ENCODE measurements at regions not wholly inside any gene's neighbourhood (a gene's known extent, or its start where the extent isn't known, plus 50 kb on each side); places are given as distances from the start of the nearest gene placed in this dataset.
"Not testable (repeated sequence)": the region's sequence is repeated elsewhere in the genome, so short reads cannot be mapped to it uniquely, and the experiment has no call there.

DNA sequence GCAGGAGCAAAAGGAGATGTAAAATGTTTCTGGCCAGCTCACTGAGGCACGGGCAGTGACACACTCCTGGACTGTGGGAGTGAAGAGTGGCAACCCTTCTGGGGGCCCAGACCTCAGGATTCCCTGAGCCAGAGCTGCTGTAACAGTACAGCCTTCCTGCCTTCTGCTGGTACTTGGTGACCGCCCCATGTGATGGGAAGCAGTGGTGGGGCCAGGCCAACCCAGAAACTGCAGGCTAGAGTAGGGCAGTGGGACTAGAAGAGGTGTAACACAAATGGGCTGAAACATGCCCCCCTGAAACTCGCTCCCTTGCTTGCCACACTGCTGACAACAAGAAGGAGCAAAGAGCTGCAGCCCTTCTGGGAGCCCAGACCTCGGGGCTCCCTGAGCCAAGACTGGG is 217.1 kb upstream of the TRPC4 start:
- CTCF ChIA-PET: no interaction called here
- POLR2A ChIA-PET: no interaction called here
- TF ChIP-seq LEF1 (IDR thresholded peaks at IDR 0.05; ENCODE audit: borderline replicate concordance): no peak

DNA sequence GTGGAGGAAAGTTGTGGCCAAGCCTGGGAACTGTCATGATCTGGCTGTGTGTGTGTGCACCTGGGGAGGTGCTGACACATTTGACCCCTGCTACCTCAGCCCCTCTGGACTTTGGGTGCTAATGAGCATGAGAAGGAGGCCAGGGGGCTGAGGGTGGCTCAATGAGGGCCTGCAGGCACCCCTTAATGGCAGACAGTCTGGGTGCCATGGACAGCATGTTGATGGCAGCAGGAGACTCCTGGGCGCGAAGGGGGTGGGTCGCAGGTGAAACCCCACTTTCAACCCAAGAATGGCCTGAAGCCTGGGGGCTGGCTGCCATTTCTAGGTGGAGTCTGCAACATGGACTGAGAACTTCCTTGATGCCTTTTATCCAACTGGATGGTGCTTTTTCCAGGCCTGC is 216.4 kb upstream of the TRPC4 start:
- CTCF ChIA-PET: no interaction called here
- POLR2A ChIA-PET: no interaction called here
- no peak for TF ChIP-seq ZNF384 (IDR thresholded peaks at IDR 0.05)
- no peak for TF ChIP-seq NFRKB (IDR thresholded peaks at IDR 0.05)
- no peak for TF ChIP-seq LEF1 (IDR thresholded peaks at IDR 0.05; ENCODE audit: borderline replicate concordance)
- no peak for TF ChIP-seq TARDBP (IDR thresholded peaks at IDR 0.05)
- no peak for TF ChIP-seq SP1 (IDR thresholded peaks at IDR 0.05)
- DNase-seq (ENCODE audit: extremely low spot score): no peak

More for the DNA sequence above, 217.1 kb upstream of the TRPC4 start:
- DNase-seq (ENCODE audit: extremely low spot score): no peak

DNA sequence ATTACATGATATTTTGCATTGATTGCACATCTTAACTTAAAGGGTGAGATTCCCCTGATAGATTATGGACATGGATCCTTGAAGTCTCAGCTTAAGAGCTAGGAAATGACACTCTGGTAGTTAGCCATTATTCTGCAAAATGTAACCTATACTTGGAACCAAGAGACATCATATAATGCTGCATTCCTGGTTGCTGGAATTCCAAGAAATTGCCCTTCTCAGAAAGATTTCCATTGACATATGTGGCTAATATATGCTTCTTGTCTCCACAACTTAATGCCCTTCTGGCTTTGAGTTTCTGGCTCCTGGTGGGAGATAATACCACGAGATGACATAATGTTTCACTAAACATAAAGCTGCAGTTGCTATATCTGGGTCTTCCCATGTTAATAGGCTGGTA is 204.4 kb upstream of the TRPC4 start:
- no peak for TF ChIP-seq SP1 (IDR thresholded peaks at IDR 0.05)
- no peak for TF ChIP-seq FOXA1 (IDR thresholded peaks at IDR 0.05)
- no peak for TF ChIP-seq FOXK2 (IDR thresholded peaks at IDR 0.05)
- no peak for TF ChIP-seq LEF1 (IDR thresholded peaks at IDR 0.05; ENCODE audit: borderline replicate concordance)
- no peak for TF ChIP-seq L3MBTL2 (conservative IDR thresholded peaks at IDR 0.05)
- TF ChIP-seq FOXM1 (IDR thresholded peaks at IDR 0.05; ENCODE audit: borderline replicate concordance): no peak
- TF ChIP-seq SUZ12 (IDR thresholded peaks at IDR 0.05): no peak
- TF ChIP-seq CTBP1 (IDR thresholded peaks at IDR 0.05; ENCODE audit: borderline replicate concordance): no peak
- TF ChIP-seq HDGF (IDR thresholded peaks at IDR 0.05; ENCODE audit: borderline replicate concordance): no peak
- no peak for TF ChIP-seq BHLHE40 (IDR thresholded peaks at IDR 0.05; ENCODE audit: borderline replicate concordance)
- TF ChIP-seq, protein P1, sequence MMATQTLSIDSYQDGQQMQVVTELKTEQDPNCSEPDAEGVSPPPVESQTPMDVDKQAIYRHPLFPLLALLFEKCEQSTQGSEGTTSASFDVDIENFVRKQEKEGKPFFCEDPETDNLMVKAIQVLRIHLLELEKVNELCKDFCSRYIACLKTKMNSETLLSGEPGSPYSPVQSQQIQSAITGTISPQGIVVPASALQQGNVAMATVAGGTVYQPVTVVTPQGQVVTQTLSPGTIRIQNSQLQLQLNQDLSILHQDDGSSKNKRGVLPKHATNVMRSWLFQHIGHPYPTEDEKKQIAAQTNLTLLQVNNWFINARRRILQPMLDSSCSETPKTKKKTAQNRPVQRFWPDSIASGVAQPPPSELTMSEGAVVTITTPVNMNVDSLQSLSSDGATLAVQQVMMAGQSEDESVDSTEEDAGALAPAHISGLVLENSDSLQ (IDR thresholded peaks at IDR 0.05): no peak
- no peak for TF ChIP-seq ZNF384 (IDR thresholded peaks at IDR 0.05)
- TF ChIP-seq ARNT (IDR thresholded peaks at IDR 0.05): no peak
- TF ChIP-seq NFRKB (IDR thresholded peaks at IDR 0.05): no peak
- TF ChIP-seq TARDBP (IDR thresholded peaks at IDR 0.05): no peak
- TF ChIP-seq ELF4 (IDR thresholded peaks at IDR 0.05): no peak
- POLR2A ChIA-PET: no interaction called here
- CTCF ChIA-PET: no interaction called here
- no peak for DNase-seq (ENCODE audit: extremely low spot score)

DNA sequence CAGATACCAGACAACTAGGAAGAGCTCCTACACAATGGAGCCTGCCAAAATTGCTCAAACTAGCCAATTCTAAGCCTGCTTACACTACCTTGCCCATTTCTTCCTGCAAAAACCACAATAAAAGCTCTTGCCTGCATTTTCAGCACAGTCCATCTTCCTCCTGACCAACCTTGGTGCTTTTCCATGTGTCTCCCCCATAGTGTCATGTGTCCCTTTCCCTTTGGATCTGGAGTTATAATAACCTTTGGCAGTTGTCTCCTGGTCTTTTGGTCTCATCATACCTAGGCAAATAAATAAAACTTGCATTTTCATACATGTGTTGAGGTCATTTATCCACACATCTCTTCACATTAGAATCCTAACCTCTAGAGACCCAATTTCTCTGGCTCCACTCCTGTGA is 203.1 kb upstream of the TRPC4 start:
- POLR2A ChIA-PET: no interaction called here
- CTCF ChIA-PET: no interaction called here

DNA sequence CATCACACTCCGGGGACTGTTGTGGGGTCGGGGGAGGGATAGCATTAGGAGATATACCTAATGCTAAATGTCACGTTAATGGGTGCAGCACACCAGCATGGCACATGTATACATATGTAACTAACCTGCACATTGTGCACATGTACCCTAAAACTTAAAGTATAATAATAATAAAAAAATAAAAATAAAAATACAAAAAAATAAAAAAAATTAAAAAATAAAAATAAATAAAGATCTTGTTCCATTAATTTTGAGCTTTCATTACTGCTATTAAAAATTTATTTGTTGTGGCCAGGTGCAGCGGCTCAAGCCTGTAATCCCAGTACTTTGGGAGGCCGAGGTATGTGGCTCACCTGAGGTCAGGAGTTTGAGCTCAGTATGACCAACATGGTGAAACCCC is 201.8 kb upstream of the TRPC4 start:
- DNase-seq (ENCODE audit: extremely low spot score); POLR2A ChIA-PET; CTCF ChIA-PET: not testable (repeated sequence)

More for the DNA sequence above, 203.1 kb upstream of the TRPC4 start:
- no peak for TF ChIP-seq BHLHE40 (IDR thresholded peaks at IDR 0.05; ENCODE audit: borderline replicate concordance)
- TF ChIP-seq HDGF (IDR thresholded peaks at IDR 0.05; ENCODE audit: borderline replicate concordance): no peak
- TF ChIP-seq LEF1 (IDR thresholded peaks at IDR 0.05; ENCODE audit: borderline replicate concordance): no peak
- TF ChIP-seq FOXA1 (IDR thresholded peaks at IDR 0.05): no peak
- no peak for TF ChIP-seq ARNT (IDR thresholded peaks at IDR 0.05)
- TF ChIP-seq TARDBP (IDR thresholded peaks at IDR 0.05): no peak
- no peak for TF ChIP-seq CTBP1 (IDR thresholded peaks at IDR 0.05; ENCODE audit: borderline replicate concordance)
- TF ChIP-seq ZNF384 (IDR thresholded peaks at IDR 0.05): no peak
- no peak for TF ChIP-seq NFRKB (IDR thresholded peaks at IDR 0.05)
- TF ChIP-seq L3MBTL2 (conservative IDR thresholded peaks at IDR 0.05): no peak
- TF ChIP-seq ELF4 (IDR thresholded peaks at IDR 0.05): no peak
- no peak for TF ChIP-seq SUZ12 (IDR thresholded peaks at IDR 0.05)
- TF ChIP-seq FOXK2 (IDR thresholded peaks at IDR 0.05): no peak
- DNase-seq (ENCODE audit: extremely low spot score): no peak

DNA sequence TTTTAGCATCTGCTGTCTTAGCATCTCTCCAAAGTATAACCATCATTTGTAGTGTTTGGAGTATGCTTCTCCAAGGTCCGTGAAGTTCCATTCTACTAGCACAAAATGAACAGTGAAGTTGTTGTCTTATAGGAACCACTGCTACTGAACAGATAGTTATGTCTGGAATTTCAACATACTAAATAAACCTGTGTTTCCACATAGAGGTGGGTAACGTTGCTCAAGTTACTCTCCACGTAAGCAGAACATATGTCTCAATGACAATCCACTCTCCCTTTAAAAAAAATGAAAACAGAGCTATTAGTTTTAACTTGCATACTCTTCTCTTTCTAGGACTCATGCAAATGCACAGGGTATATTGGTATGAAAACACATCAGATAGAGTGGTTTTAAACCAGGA is 184.3 kb upstream of the TRPC4 start:
- POLR2A ChIA-PET: no interaction called here
- TF ChIP-seq CTBP1 (IDR thresholded peaks at IDR 0.05; ENCODE audit: borderline replicate concordance) (no peak), FOXK2 (IDR thresholded peaks at IDR 0.05) (no peak), L3MBTL2 (conservative IDR thresholded peaks at IDR 0.05) (no peak), ARNT (IDR thresholded peaks at IDR 0.05) (no peak), LEF1 (IDR thresholded peaks at IDR 0.05; ENCODE audit: borderline replicate concordance) (no peak), ELF4 (IDR thresholded peaks at IDR 0.05) (no peak), FOXA1 (IDR thresholded peaks at IDR 0.05) (no peak), TARDBP (IDR thresholded peaks at IDR 0.05) (no peak), NFRKB (IDR thresholded peaks at IDR 0.05) (no peak), HDGF (IDR thresholded peaks at IDR 0.05; ENCODE audit: borderline replicate concordance) (no peak), BHLHE40 (IDR thresholded peaks at IDR 0.05; ENCODE audit: borderline replicate concordance) (no peak), SUZ12 (IDR thresholded peaks at IDR 0.05) (no peak), SP1 (IDR thresholded peaks at IDR 0.05) (no peak), ZNF384 (IDR thresholded peaks at IDR 0.05) (no peak), FOXM1 (IDR thresholded peaks at IDR 0.05; ENCODE audit: borderline replicate concordance) (no peak)
- TF ChIP-seq, protein P1 (IDR thresholded peaks at IDR 0.05): no peak
- CTCF ChIA-PET: no interaction called here
- no peak for DNase-seq (ENCODE audit: extremely low spot score)

DNA sequence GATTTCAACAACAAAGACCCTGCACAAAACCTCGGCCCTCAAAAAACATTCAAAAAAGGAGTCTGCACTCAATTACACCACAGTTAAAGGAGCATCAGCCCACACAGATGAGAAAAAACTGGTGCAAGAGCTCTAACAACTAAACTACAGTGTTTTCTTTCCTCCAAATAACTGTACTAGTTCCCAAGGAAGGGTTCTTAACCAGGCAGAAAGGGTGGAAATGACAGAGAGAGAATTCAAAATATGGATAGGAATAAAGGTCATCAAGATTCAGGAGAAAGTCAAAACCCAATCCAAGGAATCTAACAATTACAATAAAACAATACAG is 176.4 kb upstream of the TRPC4 start:
- POLR2A ChIA-PET: no interaction called here
- TF ChIP-seq NFRKB (IDR thresholded peaks at IDR 0.05) (no peak), ZNF384 (IDR thresholded peaks at IDR 0.05) (no peak), LEF1 (IDR thresholded peaks at IDR 0.05; ENCODE audit: borderline replicate concordance) (no peak), ARNT (IDR thresholded peaks at IDR 0.05) (no peak), TARDBP (IDR thresholded peaks at IDR 0.05) (no peak), FOXK2 (IDR thresholded peaks at IDR 0.05) (no peak), BHLHE40 (IDR thresholded peaks at IDR 0.05; ENCODE audit: borderline replicate concordance) (no peak), HDGF (IDR thresholded peaks at IDR 0.05; ENCODE audit: borderline replicate concordance) (no peak), SP1 (IDR thresholded peaks at IDR 0.05) (no peak), FOXM1 (IDR thresholded peaks at IDR 0.05; ENCODE audit: borderline replicate concordance) (no peak), SUZ12 (IDR thresholded peaks at IDR 0.05) (no peak), CTBP1 (IDR thresholded peaks at IDR 0.05; ENCODE audit: borderline replicate concordance) (no peak), FOXA1 (IDR thresholded peaks at IDR 0.05) (no peak), ELF4 (IDR thresholded peaks at IDR 0.05) (no peak), L3MBTL2 (conservative IDR thresholded peaks at IDR 0.05) (no peak)
- TF ChIP-seq, protein P1 (IDR thresholded peaks at IDR 0.05): no peak
- DNase-seq (ENCODE audit: extremely low spot score): no peak
- CTCF ChIA-PET: no interaction called here

Measured in HEK293T (cell line).